ENCODE measurements at regions not wholly inside any gene's neighbourhood (a gene's known extent, or its start where the extent isn't known, plus 50 kb on each side); places are given as distances from the start of the nearest gene placed in this dataset.

DNA sequence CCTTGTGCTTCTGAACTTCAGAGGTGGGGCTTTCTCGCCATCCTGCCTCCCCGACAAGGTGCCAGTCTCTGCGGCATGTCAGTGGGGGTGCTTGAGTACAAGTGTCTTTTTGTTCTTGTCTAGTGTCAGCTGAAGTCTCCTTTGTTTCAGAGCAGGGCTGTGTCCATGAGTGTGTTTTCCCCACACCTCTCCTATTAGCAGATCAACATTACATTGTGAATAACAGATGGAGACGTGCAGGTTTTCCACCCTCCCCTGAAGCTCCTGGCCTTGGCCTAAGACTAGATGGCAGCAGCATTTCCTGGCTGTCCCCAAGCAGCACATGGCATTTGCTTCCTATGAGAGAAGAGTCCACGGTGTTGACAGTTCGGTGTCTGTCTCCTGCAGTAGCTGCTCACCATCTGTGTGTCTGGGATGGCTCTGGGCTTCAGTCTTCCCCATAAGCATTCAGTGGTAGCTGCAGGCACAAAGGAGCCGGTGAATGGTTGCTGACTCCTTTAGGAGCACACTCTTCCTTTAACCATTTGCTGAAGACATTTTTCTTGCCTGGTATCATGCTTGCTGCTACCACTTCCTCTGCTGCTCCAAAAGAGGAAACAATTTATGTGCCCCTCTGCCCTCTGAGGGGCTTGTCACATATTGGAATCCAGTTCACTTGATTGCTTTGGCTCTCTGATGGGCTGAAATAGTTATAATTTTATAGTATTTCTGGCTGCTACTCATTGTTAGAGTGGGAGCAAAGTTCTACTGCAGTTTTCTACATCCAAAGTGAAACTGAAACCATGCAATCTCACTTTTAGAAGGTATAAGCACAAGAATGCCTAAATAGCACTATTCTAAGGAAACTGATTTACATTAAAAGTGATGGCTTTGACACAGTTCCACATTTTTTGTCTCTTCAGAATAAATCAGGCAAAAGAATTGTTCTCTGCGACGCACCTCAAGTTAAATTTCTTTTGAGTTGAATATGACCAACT is 913.0 kb downstream of the C6orf118 start:
- DNase-seq (ENCODE audit: low read depth) = no peak
- TF ChIP-seq CTCF (IDR thresholded peaks at IDR 0.05; ENCODE audit: insufficient read depth, low read length, poor library complexity, severe bottlenecking) = no peak

DNA sequence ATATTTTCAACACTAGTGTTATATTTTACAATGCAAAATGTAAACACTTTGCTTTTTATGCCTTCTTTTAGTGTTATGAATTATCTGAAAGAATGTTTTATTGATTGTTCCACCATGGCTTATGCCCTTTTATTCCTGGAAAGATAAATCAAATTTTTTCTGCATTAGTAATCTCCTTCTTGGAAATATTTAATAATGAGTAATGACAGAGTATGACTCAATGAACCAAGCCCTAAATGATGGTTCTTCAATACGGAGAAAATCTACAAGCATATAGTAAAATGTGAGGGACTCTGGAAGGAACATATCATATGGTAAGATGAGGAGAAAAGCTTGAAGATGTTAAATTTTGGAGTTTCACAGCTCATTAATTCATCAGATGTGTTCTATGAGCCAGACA is 929.6 kb downstream of the C6orf118 start:
- DNase-seq (ENCODE audit: low read depth) = no peak
- Histone ChIP-seq H3K36me3 (ENCODE audit: control insufficient read depth, insufficient read depth, low read length) (no peaks in the 10 kb centered on the region), H3K27me3 (ENCODE audit: control insufficient read depth, insufficient read depth, low read length) (no peaks in the 10 kb centered on the region), H3K4me3 (ENCODE audit: low read depth, low read length) (no peak overlapping the region)
- TF ChIP-seq CTCF (IDR thresholded peaks at IDR 0.05; ENCODE audit: insufficient read depth, low read length, poor library complexity, severe bottlenecking) = no peak

More for the DNA sequence above, 913.0 kb downstream of the C6orf118 start:
- Histone ChIP-seq H3K27me3 (ENCODE audit: control insufficient read depth, insufficient read depth, low read length) (no peaks in the 10 kb centered on the region), H3K4me3 (ENCODE audit: low read depth, low read length) (no peak overlapping the region), H3K36me3 (ENCODE audit: control insufficient read depth, insufficient read depth, low read length) (no peaks in the 10 kb centered on the region)

GRCh38 chr6:164378330-164378729 is 931.1 kb downstream of the C6orf118 start:
- H3K36me3 ChIP-seq (ENCODE audit: control insufficient read depth, insufficient read depth, low read length) = no peaks in the 10 kb centered on the region
- DNase-seq (ENCODE audit: low read depth) = no peak
- H3K27me3 ChIP-seq (ENCODE audit: control insufficient read depth, insufficient read depth, low read length) = no peaks in the 10 kb centered on the region
- no peak overlapping the region for H3K4me3 ChIP-seq (ENCODE audit: low read depth, low read length)
- no peak for TF ChIP-seq CTCF (IDR thresholded peaks at IDR 0.05; ENCODE audit: insufficient read depth, low read length, poor library complexity, severe bottlenecking)

DNA sequence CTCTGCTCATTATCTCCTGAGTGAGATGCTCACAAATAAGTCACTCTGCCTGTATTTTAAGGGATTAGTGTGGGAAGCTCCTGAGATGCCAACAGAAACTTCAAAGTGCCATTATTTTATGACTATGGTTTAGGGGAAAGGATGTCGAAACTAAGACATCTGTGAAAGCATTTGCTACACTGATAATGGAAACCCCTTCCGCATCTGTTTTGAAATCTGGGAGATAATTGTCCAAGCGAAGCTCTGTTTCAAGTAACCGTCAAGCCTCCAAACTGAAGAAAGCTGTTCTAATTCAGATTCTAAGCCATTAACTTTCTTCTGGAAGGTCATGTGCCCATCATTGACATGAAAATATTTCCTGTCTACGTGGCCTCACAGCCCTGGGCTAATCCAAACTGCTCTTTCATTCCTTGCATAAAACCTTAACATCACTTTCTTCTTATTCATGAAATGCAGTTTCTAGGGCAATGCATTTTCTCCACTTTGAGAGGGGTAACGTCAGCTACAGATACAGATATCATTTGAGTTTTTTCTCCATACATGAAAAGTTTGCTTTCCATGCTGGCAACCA is 932.0 kb downstream of the C6orf118 start:
- H3K27me3 ChIP-seq (ENCODE audit: control insufficient read depth, insufficient read depth, low read length) = no peaks in the 10 kb centered on the region
- no peak for DNase-seq (ENCODE audit: low read depth)
- TF ChIP-seq CTCF (IDR thresholded peaks at IDR 0.05; ENCODE audit: insufficient read depth, low read length, poor library complexity, severe bottlenecking) = no peak
- H3K4me3 ChIP-seq (ENCODE audit: low read depth, low read length) = no peak overlapping the region
- H3K36me3 ChIP-seq (ENCODE audit: control insufficient read depth, insufficient read depth, low read length) = no peaks in the 10 kb centered on the region

- Histone ChIP-seq H3K27me3 (ENCODE audit: control insufficient read depth, insufficient read depth, low read length) (no peaks in the 10 kb centered on the region), H3K36me3 (ENCODE audit: control insufficient read depth, insufficient read depth, low read length) (no peaks in the 10 kb centered on the region), H3K4me3 (ENCODE audit: low read depth, low read length) (no peak overlapping the region)
- no peak for DNase-seq (ENCODE audit: low read depth)
- TF ChIP-seq CTCF (IDR thresholded peaks at IDR 0.05; ENCODE audit: insufficient read depth, low read length, poor library complexity, severe bottlenecking) = no peak
Observed at GRCh38 chr6:164370773-164371172, 938.6 kb downstream of the C6orf118 start.
